ENCODE measurements at regions not wholly inside any gene's neighbourhood (a gene's known extent, or its start where the extent isn't known, plus 50 kb on each side); places are given as distances from the start of the nearest gene placed in this dataset.

DNA sequence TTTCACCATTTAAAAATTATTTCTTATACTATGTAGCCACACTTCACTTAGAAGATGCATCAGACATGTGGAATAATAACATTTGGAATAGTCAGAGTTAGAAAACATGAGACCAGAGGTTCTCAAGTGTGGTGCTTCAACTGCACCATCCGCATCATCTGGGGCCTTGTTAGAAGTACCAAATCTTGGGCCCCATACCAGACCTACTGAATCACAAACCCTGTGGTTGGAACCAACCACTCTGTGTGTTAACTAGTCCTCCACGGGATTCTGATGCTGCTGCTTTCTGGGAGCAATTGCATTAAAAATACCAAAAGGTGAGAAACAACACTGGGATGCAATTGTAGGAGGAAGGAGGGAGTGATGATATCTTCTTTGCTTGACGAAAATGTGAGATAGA lies 125.2 kb downstream of the GNAT3 start:
- Histone ChIP-seq H3K9me1 (ENCODE audit: control insufficient read depth, extremely low read depth, insufficient read depth, low read length) (no peaks in the 10 kb centered on the region), H3K27me3 (ENCODE audit: control insufficient read depth, extremely low read depth, insufficient read depth, low read length) (no peaks in the 10 kb centered on the region), H3K79me2 (ENCODE audit: control insufficient read depth, insufficient read depth, low read length) (no peaks in the 10 kb centered on the region), H3K4me1 (ENCODE audit: control insufficient read depth, extremely low read depth, insufficient read depth, low read length) (peaks cover 6% of the 10 kb centered on the region), H3K36me3 (ENCODE audit: control insufficient read depth in 2 of 2, extremely low read depth in 1 of 2, insufficient read depth in 2 of 2, low read length in 2 of 2) (no peaks in the 10 kb centered on the region), H4K20me1 (ENCODE audit: control insufficient read depth, extremely low read depth, insufficient read depth, low read length) (no peaks in the 10 kb centered on the region), H3K9ac (ENCODE audit: control insufficient read depth, extremely low read depth, insufficient read depth, low read length) (no peak overlapping the region), H2AFZ (ENCODE audit: control insufficient read depth, low read length) (no peak overlapping the region), H3K4me3 (ENCODE audit: control insufficient read depth in 2 of 3, extremely low read depth in 1 of 3, insufficient read depth in 2 of 3, low read depth in 1 of 3, low read length in 3 of 3) (no peak overlapping the region), H3K9me3 (ENCODE audit: control insufficient read depth, low read depth, low read length) (no peaks in the 10 kb centered on the region), H3K27ac (ENCODE audit: control insufficient read depth, insufficient read depth, low read length) (no peak overlapping the region), H3K4me2 (ENCODE audit: control insufficient read depth, extremely low read depth, insufficient read depth, low read depth, low read length) (no peak overlapping the region)
- DNase-seq (ENCODE audit: low read depth, low spot score) (no peak), FAIRE-seq (no peak)
- dilution Hi-C loops (cut with MboI; ENCODE audit: extremely low pct_ligation_motif_present, low sequenced_read_pairs): no loop called here
- TF ChIP-seq CTCF (optimal IDR thresholded peaks at IDR 0.05 in 1 of 3, IDR thresholded peaks at IDR 0.05 in 1 of 3, conservative IDR thresholded peaks at IDR 0.05 in 1 of 3; ENCODE audit: extremely low read depth in 1 of 3, insufficient read depth in 2 of 3, low read length in 3 of 3) (no peak), EZH2 (IDR thresholded peaks at IDR 0.05; ENCODE audit: low read length) (no peak)

- dilution Hi-C loops (cut with MboI; ENCODE audit: extremely low pct_ligation_motif_present, low sequenced_read_pairs): no loop called here
- H3K4me2 ChIP-seq (ENCODE audit: control insufficient read depth, extremely low read depth, insufficient read depth, low read depth, low read length): no peak overlapping the region
- FAIRE-seq: no peak
Measured at GRCh38 chr7:80385508-80385907, 126.4 kb downstream of the GNAT3 start.

More at GRCh38 chr7:80385508-80385907, 126.4 kb downstream of the GNAT3 start:
- Histone ChIP-seq H3K9ac (ENCODE audit: control insufficient read depth, extremely low read depth, insufficient read depth, low read length) (no peak overlapping the region), H3K27me3 (ENCODE audit: control insufficient read depth, extremely low read depth, insufficient read depth, low read length) (no peaks in the 10 kb centered on the region), H3K9me1 (ENCODE audit: control insufficient read depth, extremely low read depth, insufficient read depth, low read length) (no peaks in the 10 kb centered on the region), H2AFZ (ENCODE audit: control insufficient read depth, low read length) (no peak overlapping the region), H3K79me2 (ENCODE audit: control insufficient read depth, insufficient read depth, low read length) (no peaks in the 10 kb centered on the region), H3K4me3 (ENCODE audit: control insufficient read depth in 2 of 3, extremely low read depth in 1 of 3, insufficient read depth in 2 of 3, low read depth in 1 of 3, low read length in 3 of 3) (no peak overlapping the region), H3K36me3 (ENCODE audit: control insufficient read depth in 2 of 2, extremely low read depth in 1 of 2, insufficient read depth in 2 of 2, low read length in 2 of 2) (no peaks in the 10 kb centered on the region), H3K27ac (ENCODE audit: control insufficient read depth, insufficient read depth, low read length) (no peak overlapping the region), H3K4me1 (ENCODE audit: control insufficient read depth, extremely low read depth, insufficient read depth, low read length) (peaks cover 6% of the 10 kb centered on the region), H4K20me1 (ENCODE audit: control insufficient read depth, extremely low read depth, insufficient read depth, low read length) (no peaks in the 10 kb centered on the region), H3K9me3 (ENCODE audit: control insufficient read depth, low read depth, low read length) (no peaks in the 10 kb centered on the region)
- TF ChIP-seq CTCF (optimal IDR thresholded peaks at IDR 0.05 in 1 of 3, IDR thresholded peaks at IDR 0.05 in 1 of 3, conservative IDR thresholded peaks at IDR 0.05 in 1 of 3; ENCODE audit: extremely low read depth in 1 of 3, insufficient read depth in 2 of 3, low read length in 3 of 3): no peak
- TF ChIP-seq EZH2 (IDR thresholded peaks at IDR 0.05; ENCODE audit: low read length): no peak
- DNase-seq (ENCODE audit: low read depth, low spot score): no peak

Measured in keratinocyte (primary cell).